Lung (tissue), 11 donors: ENCODE measurements at regions not wholly inside any gene's neighbourhood (a gene's known extent, or its start where the extent isn't known, plus 50 kb on each side); places are given as distances from the start of the nearest gene placed in this dataset.

ENCODE experiments used
- ATAC-seq: fragments of 200-7000 bp; cut with Tn5 transposase; one replicate; pipeline ENCODE4 v1.9.1; 2020; ENCODE audit warnings: moderate number of reproducible peaks; ENCODE audit not compliant: insufficient read depth, low FRiP score
- DNase-seq, 3 donors: peaks; one replicate each; pipeline ENCODE4 v3.0.0-alpha.2; 2013 to 2017
- H3K27ac ChIP-seq, 2 donors: one replicate each; pipeline ENCODE4 v1.5.1; 2013; ENCODE audit warnings: mild to moderate bottlenecking in 2 of 2, moderate library complexity in 2 of 2, control low read depth in 1 of 2, inconsistent platforms in 1 of 2, low read depth in 1 of 2, low read length in 1 of 2
- H3K27me3 ChIP-seq, 3 donors: one replicate each; pipeline ENCODE4 v1.5.1; 2013; ENCODE audit warnings: low read length in 2 of 3; ENCODE audit not compliant: control insufficient read depth in 3 of 3, insufficient read depth in 3 of 3
- H3K36me3 ChIP-seq, 4 donors: one replicate each; pipeline ENCODE4 v1.5.1; 2013; ENCODE audit warnings: low read length in 4 of 4, mild to moderate bottlenecking in 1 of 4, moderate library complexity in 1 of 4; ENCODE audit not compliant: control insufficient read depth in 4 of 4, insufficient read depth in 4 of 4
- H3K4me1 ChIP-seq, 5 donors: one replicate each; pipeline ENCODE4 v1.5.1; 2013; ENCODE audit warnings: low read length in 5 of 5, mild to moderate bottlenecking in 2 of 5, moderate library complexity in 1 of 5; ENCODE audit not compliant: control insufficient read depth in 5 of 5, insufficient read depth in 5 of 5
- H3K4me3 ChIP-seq: one replicate; pipeline ENCODE4 v1.5.1; 2013; ENCODE audit warnings: mild to moderate bottlenecking, control low read depth, moderate library complexity
- H3K9ac ChIP-seq, 2 donors: one replicate each; pipeline ENCODE4 v1.5.1; 2013; ENCODE audit warnings: low read length in 2 of 2, control low read depth in 1 of 2; ENCODE audit not compliant: insufficient read depth in 1 of 2
- H3K9me3 ChIP-seq, 4 donors: one replicate each; pipeline ENCODE4 v1.5.1; 2013; ENCODE audit warnings: low read length in 3 of 4, mild to moderate bottlenecking in 1 of 4, moderate library complexity in 1 of 4; ENCODE audit not compliant: control insufficient read depth in 4 of 4, insufficient read depth in 3 of 4
- CTCF ChIP-seq: IDR thresholded peaks from 2 replicates; pipeline ENCODE4 v1.5.1; 2012; ENCODE audit warnings: mild to moderate bottlenecking; ENCODE audit errors: control extremely low read depth, extremely low read depth
- WGBS, 2 donors: extraction: QIAGEN DNeasy Blood & Tissue Kit; methylation state at CpG; one replicate each; pipeline ENCODE4 v1.1.7; 2013; 5-methylcytosine and 5-hydroxymethylcytosine counted together
- donor health status: control.
- donor health status: control.
- donor health status: Bipolar disorder and iron deficiency.
- donor health status: healthy.
- donor health status: DM: yes; HTN: yes; CAD: no.

- no peak overlapping the region for H3K9ac ChIP-seq
- H3K9me3 ChIP-seq: no peaks in the 10 kb centered on the region
- no peaks in the 10 kb centered on the region for H3K27me3 ChIP-seq
- 47 to 74% methylated on average over 1 of the region's 1 CpG for WGBS, 2 donors
- no peak for ATAC-seq
- DNase-seq: no peak
- H3K36me3 ChIP-seq: no peaks in the 10 kb centered on the region
- no peak overlapping the region for H3K27ac ChIP-seq
- no peak overlapping the region for H3K4me3 ChIP-seq
- no peak for TF ChIP-seq CTCF
- H3K4me1 ChIP-seq: no peaks in the 10 kb centered on the region
Observed at GRCh38 chr2:51299370-51299769, 267.4 kb upstream of the NRXN1 start.

GRCh38 chr2:51297488-51297887 lies 265.6 kb upstream of the NRXN1 start:
- no peaks in the 10 kb centered on the region for H3K4me1 ChIP-seq
- H3K9ac ChIP-seq: no peak overlapping the region
- no peak for TF ChIP-seq CTCF
- H3K4me3 ChIP-seq: no peak overlapping the region
- H3K27me3 ChIP-seq: no peaks in the 10 kb centered on the region
- 82 to 85% methylated on average over 1 of the region's 1 CpG for WGBS, 2 donors
- H3K27ac ChIP-seq: no peak overlapping the region
- no peaks in the 10 kb centered on the region for H3K36me3 ChIP-seq
- H3K9me3 ChIP-seq: no peaks in the 10 kb centered on the region
- DNase-seq: no peak
- no peak for ATAC-seq

GRCh38 chr2:51293566-51294200 lies 261.8 kb upstream of the NRXN1 start:
- H3K27me3 ChIP-seq: no peaks in the 10 kb centered on the region
- H3K4me3 ChIP-seq: no peak overlapping the region
- 73% methylated on average over 5 of the region's 5 CpGs for WGBS, 2 donors
- no peaks in the 10 kb centered on the region for H3K36me3 ChIP-seq
- no peak overlapping the region for H3K27ac ChIP-seq
- no peak for ATAC-seq
- no peak for DNase-seq
- no peak overlapping the region for H3K9ac ChIP-seq
- H3K9me3 ChIP-seq: no peaks in the 10 kb centered on the region
- no peak for TF ChIP-seq CTCF
- no peaks in the 10 kb centered on the region for H3K4me1 ChIP-seq
